ENCODE measurements at regions not wholly inside any gene's neighbourhood (a gene's known extent, or its start where the extent isn't known, plus 50 kb on each side); places are given as distances from the start of the nearest gene placed in this dataset.
"Not testable (repeated sequence)": the region's sequence is repeated elsewhere in the genome, so short reads cannot be mapped to it uniquely, and the experiment has no call there.

- H3K4me3 ChIP-seq (ENCODE audit: low read depth, low read length), result no peak overlapping the region
- peak; percentile 6 for DNase-seq (ENCODE audit: low read depth)
- TF ChIP-seq CTCF (conservative IDR thresholded peaks at IDR 0.05; ENCODE audit: low read depth, low read length), result no peak
These were observed 143.0 kb upstream of the NRBF2 start for GRCh38 chr10:62990126-62990525.

GRCh38 chr10:62985807-62986600 lies 147.1 kb upstream of the NRBF2 start:
- no peak for DNase-seq (ENCODE audit: low read depth)
- TF ChIP-seq CTCF (conservative IDR thresholded peaks at IDR 0.05; ENCODE audit: low read depth, low read length), result no peak
- H3K4me3 ChIP-seq (ENCODE audit: low read depth, low read length), result no peak overlapping the region

- no peak overlapping the region for H3K4me3 ChIP-seq (ENCODE audit: low read depth, low read length)
- DNase-seq (ENCODE audit: low read depth), result no peak
- no peak for TF ChIP-seq CTCF (conservative IDR thresholded peaks at IDR 0.05; ENCODE audit: low read depth, low read length)
These were observed 152.0 kb upstream of the NRBF2 start for GRCh38 chr10:62981096-62981495.

- H3K4me3 ChIP-seq (ENCODE audit: low read depth, low read length), result no peak overlapping the region
- DNase-seq (ENCODE audit: low read depth), result no peak
- TF ChIP-seq CTCF (conservative IDR thresholded peaks at IDR 0.05; ENCODE audit: low read depth, low read length), result no peak
These were observed 152.4 kb upstream of the NRBF2 start for GRCh38 chr10:62980687-62981086.

DNA sequence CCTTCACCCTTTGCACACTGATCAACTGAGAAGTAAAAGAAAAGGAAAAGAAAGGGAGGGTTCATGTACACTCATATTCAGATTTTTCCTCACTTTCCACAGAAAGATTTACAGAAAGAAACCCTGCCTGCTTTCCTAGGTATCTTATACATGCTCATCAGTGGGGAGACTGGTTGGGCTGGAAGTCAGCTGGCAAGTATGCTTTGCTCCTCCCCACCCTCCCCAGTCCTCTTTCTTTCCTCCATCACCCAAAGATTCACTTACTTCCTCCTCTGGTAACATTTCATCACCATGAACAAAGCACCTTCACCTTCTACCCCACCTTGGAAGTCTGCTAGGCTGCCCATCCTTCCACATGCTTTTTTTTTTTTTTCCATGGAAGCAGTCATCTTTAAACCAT lies 153.2 kb upstream of the NRBF2 start:
- DNase-seq (ENCODE audit: low read depth), result no peak
- H3K4me3 ChIP-seq (ENCODE audit: low read depth, low read length), result no peak overlapping the region
- no peak for TF ChIP-seq CTCF (conservative IDR thresholded peaks at IDR 0.05; ENCODE audit: low read depth, low read length)

GRCh38 chr10:62978482-62978881 lies 154.6 kb upstream of the NRBF2 start:
- no peak overlapping the region for H3K4me3 ChIP-seq (ENCODE audit: low read depth, low read length)
- no peak for DNase-seq (ENCODE audit: low read depth)
- no peak for TF ChIP-seq CTCF (conservative IDR thresholded peaks at IDR 0.05; ENCODE audit: low read depth, low read length)

DNA sequence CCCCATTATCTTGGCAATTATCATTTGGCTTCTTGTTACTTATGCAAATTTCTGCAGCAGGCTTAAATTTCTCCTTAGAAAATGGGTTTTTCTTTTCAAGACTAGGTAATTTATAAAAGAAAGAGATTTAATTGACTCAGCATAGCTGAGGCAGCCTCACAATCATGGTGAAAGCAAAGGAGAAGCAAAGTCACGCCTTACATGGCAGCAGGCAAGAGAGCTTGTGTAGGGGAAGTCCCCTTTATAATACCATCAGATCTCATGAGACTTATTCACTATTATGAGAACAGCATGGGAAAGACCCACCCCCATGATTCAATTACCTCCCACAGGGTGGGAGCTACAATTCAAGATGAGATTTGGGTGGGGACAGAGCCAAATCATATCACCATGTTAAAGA lies 158.3 kb upstream of the NRBF2 start:
- H3K4me3 ChIP-seq (ENCODE audit: low read depth, low read length); DNase-seq (ENCODE audit: low read depth): not testable (repeated sequence)
